ENCODE measurements at regions not wholly inside any gene's neighbourhood (a gene's known extent, or its start where the extent isn't known, plus 50 kb on each side); places are given as distances from the start of the nearest gene placed in this dataset.

- intact Hi-C loops (cut with DNase I): no loop called here
- no peak for DNase-seq (ENCODE audit: low spot score)
- Histone ChIP-seq H3K4me3 (no peak overlapping the region), H3K4me1 (replicated peaks) (no peaks in the 10 kb centered on the region), H3K36me3 (no peaks in the 10 kb centered on the region), H3K27me3 (replicated peaks; ENCODE audit: insufficient read depth) (no peaks in the 10 kb centered on the region), H3K27ac (no peak overlapping the region), H3K9me3 (no peaks in the 10 kb centered on the region)
- no peak for TF ChIP-seq POLR2A (IDR thresholded peaks at IDR 0.05)
- TF ChIP-seq POLR2AphosphoS5 (IDR thresholded peaks at IDR 0.05): no peak
- no peak for TF ChIP-seq CTCF (IDR thresholded peaks at IDR 0.05)
- 62% methylated on average over 7 of the region's 7 CpGs for WGBS
Observed at GRCh38 chr13:79226938-79227337, 179.1 kb downstream of the RBM26 start.

GRCh38 chr13:79226250-79226649 lies 179.8 kb downstream of the RBM26 start:
- H3K4me1 ChIP-seq (replicated peaks): no peaks in the 10 kb centered on the region
- no peak overlapping the region for H3K4me3 ChIP-seq
- TF ChIP-seq POLR2AphosphoS5 (IDR thresholded peaks at IDR 0.05) (no peak), POLR2A (IDR thresholded peaks at IDR 0.05) (no peak), CTCF (IDR thresholded peaks at IDR 0.05) (no peak)
- no peaks in the 10 kb centered on the region for H3K27me3 ChIP-seq (replicated peaks; ENCODE audit: insufficient read depth)
- no peak for DNase-seq (ENCODE audit: low spot score)
- intact Hi-C loops (cut with DNase I): no loop called here
- no peaks in the 10 kb centered on the region for H3K9me3 ChIP-seq
- 19% methylated on average over 8 of the region's 8 CpGs for WGBS
- no peaks in the 10 kb centered on the region for H3K36me3 ChIP-seq
- no peak overlapping the region for H3K27ac ChIP-seq

- Histone ChIP-seq H3K27ac (no peak overlapping the region), H3K4me3 (no peak overlapping the region), H3K36me3 (no peaks in the 10 kb centered on the region), H3K9me3 (no peaks in the 10 kb centered on the region), H3K4me1 (replicated peaks) (no peaks in the 10 kb centered on the region), H3K27me3 (replicated peaks; ENCODE audit: insufficient read depth) (no peaks in the 10 kb centered on the region)
- 65% methylated on average over 5 of the region's 5 CpGs for WGBS
- no peak for DNase-seq (ENCODE audit: low spot score)
- TF ChIP-seq POLR2A (IDR thresholded peaks at IDR 0.05): no peak
- TF ChIP-seq POLR2AphosphoS5 (IDR thresholded peaks at IDR 0.05): no peak
- no peak for TF ChIP-seq CTCF (IDR thresholded peaks at IDR 0.05)
- intact Hi-C loops (cut with DNase I): no loop called here
Observed at GRCh38 chr13:79225487-79226232, 180.4 kb downstream of the RBM26 start.

- H3K4me3 ChIP-seq: no peak overlapping the region
- TF ChIP-seq POLR2A (IDR thresholded peaks at IDR 0.05) (no peak), CTCF (IDR thresholded peaks at IDR 0.05) (no peak), POLR2AphosphoS5 (IDR thresholded peaks at IDR 0.05) (no peak)
- H3K36me3 ChIP-seq: no peaks in the 10 kb centered on the region
Observed at GRCh38 chr13:79222427-79223205, 183.4 kb downstream of the RBM26 start.

More at GRCh38 chr13:79222427-79223205, 183.4 kb downstream of the RBM26 start:
- DNase-seq (ENCODE audit: low spot score): no peak
- Histone ChIP-seq H3K9me3 (no peaks in the 10 kb centered on the region), H3K27me3 (replicated peaks; ENCODE audit: insufficient read depth) (no peaks in the 10 kb centered on the region), H3K27ac (no peak overlapping the region), H3K4me1 (replicated peaks) (no peaks in the 10 kb centered on the region)
- intact Hi-C loops (cut with DNase I): no loop called here
- 94% methylated on average over 4 of the region's 4 CpGs for WGBS

Measured in prostate gland (tissue), 2 donors.